ENCODE measurements at regions not wholly inside any gene's neighbourhood (a gene's known extent, or its start where the extent isn't known, plus 50 kb on each side); places are given as distances from the start of the nearest gene placed in this dataset.

- ATAC-seq, result no peak
- no peak overlapping the region for H3K4me2 ChIP-seq (ENCODE audit: low read length)
- no peak overlapping the region for H2AFZ ChIP-seq (ENCODE audit: low read depth, low read length, poor library complexity, severe bottlenecking)
- no peaks in the 10 kb centered on the region for H3K9me2 ChIP-seq (ENCODE audit: insufficient read depth)
- TF ChIP-seq JUND (IDR thresholded peaks at IDR 0.05) (no peak), ZFX (IDR thresholded peaks at IDR 0.05) (no peak), POLR2A (IDR thresholded peaks at IDR 0.05; ENCODE audit: borderline replicate concordance, extremely low read depth, insufficient read depth, insufficient read length) (no peak), ZNF274 (IDR thresholded peaks at IDR 0.05; ENCODE audit: low read depth, low read length) (no peak), FOSL1 (IDR thresholded peaks at IDR 0.05; ENCODE audit: low read depth) (no peak), SIN3A (IDR thresholded peaks at IDR 0.05; ENCODE audit: low read depth) (no peak), ATF3 (IDR thresholded peaks at IDR 0.05) (no peak), EZH2phosphoT487 (IDR thresholded peaks at IDR 0.05; ENCODE audit: borderline replicate concordance) (no peak), CTCF (IDR thresholded peaks at IDR 0.05 in 2 of 3, conservative IDR thresholded peaks at IDR 0.05 in 1 of 3; ENCODE audit: borderline replicate concordance in 1 of 3, insufficient read depth in 1 of 3, low read depth in 2 of 3, low read length in 2 of 3) (no peak), TCF7L2 (IDR thresholded peaks at IDR 0.05; ENCODE audit: borderline replicate concordance, extremely low read depth, insufficient read depth, insufficient read length) (no peak), SRF (IDR thresholded peaks at IDR 0.05; ENCODE audit: low read depth) (no peak)
- H3K9ac ChIP-seq (ENCODE audit: low read length), result no peak overlapping the region
- CTCF ChIA-PET, result no interaction called here
- no peaks in the 10 kb centered on the region for H3K9me3 ChIP-seq (ENCODE audit: control insufficient read depth in 1 of 2, insufficient read depth in 1 of 2, low read depth in 1 of 2, low read length in 2 of 2)
- no peaks in the 10 kb centered on the region for H3K4me1 ChIP-seq (ENCODE audit: control insufficient read depth in 1 of 2, insufficient read depth in 2 of 2, low read length in 2 of 2)
- no peaks in the 10 kb centered on the region for H3K79me2 ChIP-seq (ENCODE audit: insufficient read depth, low read length)
- no peaks in the 10 kb centered on the region for H3K36me3 ChIP-seq (ENCODE audit: control insufficient read depth in 1 of 2, insufficient read depth in 2 of 2, low read length in 2 of 2)
- no TSS peak for BruUV-seq (replicated peaks)
- no peak overlapping the region for H3K4me3 ChIP-seq (replicated peaks in 1 of 2; ENCODE audit: low read depth in 1 of 2, low read length in 2 of 2)
- H3K27ac ChIP-seq (ENCODE audit: low read depth, low read length), result no peak overlapping the region
- RAD21 ChIA-PET (ENCODE audit: low non-redundant PET in 1 of 2, low total read pairs in 2 of 2, uncharacterized antibody in 2 of 2, unreplicated experiment in 2 of 2), result no interaction called here
- H3K27me3 ChIP-seq (ENCODE audit: insufficient read depth, low read length), result peaks cover 11% of the 10 kb centered on the region
- POLR2A ChIA-PET, result no interaction called here
- H4K20me1 ChIP-seq (ENCODE audit: insufficient read depth), result no peaks in the 10 kb centered on the region
- intact Hi-C loops (cut with micrococcal nuclease), result no loop called here
- no peak for DNase-seq (ENCODE audit: low read depth, low spot score)
Measured at GRCh38 chr11:59012398-59013265, 73.3 kb downstream of the GLYATL1 start.

All from HCT116 (cell line).